ENCODE measurements at regions not wholly inside any gene's neighbourhood (a gene's known extent, or its start where the extent isn't known, plus 50 kb on each side); places are given as distances from the start of the nearest gene placed in this dataset.
"Not testable (repeated sequence)": the region's sequence is repeated elsewhere in the genome, so short reads cannot be mapped to it uniquely, and the experiment has no call there.

DNA sequence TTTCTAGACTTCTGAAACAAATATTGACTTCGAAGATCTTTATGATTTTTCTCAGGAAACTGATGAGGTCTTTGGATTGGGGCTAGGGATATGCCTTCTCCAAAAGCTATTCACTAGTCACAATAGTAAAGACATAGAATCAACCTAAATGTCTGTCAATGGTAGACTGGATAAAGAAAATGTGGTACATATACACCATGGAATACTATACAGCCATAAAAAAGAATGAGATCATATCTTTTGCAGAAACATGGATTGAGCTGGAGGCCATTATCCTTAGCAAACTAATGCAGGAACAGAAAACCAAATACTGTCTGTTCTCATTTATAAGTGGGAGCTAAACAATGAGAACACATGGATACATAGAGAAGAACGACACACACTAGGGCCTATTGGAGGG, 308.5 kb upstream of the HNRNPA3 start:
- not testable (repeated sequence) for TF ChIP-seq PPARA (CRISPR knock-in tag; IDR thresholded peaks at IDR 0.05; ENCODE audit: borderline replicate concordance); CSDC2 (CRISPR knock-in tag; IDR thresholded peaks at IDR 0.05); GLIS3 (CRISPR knock-in tag; IDR thresholded peaks at IDR 0.05); RARB (CRISPR knock-in tag; IDR thresholded peaks at IDR 0.05)
